Tibial nerve (tissue), 4 donors: ENCODE measurements at regions not wholly inside any gene's neighbourhood (a gene's known extent, or its start where the extent isn't known, plus 50 kb on each side); places are given as distances from the start of the nearest gene placed in this dataset.

Experiments
- DNase-seq, 2 donors: peaks; one replicate each; pipeline ENCODE4 v3.0.0-alpha.2; 2019; ENCODE audit warnings: low spot score in 2 of 2
- H3K27ac ChIP-seq, 4 donors: fragments of 200-600 bp; sonication (generic) in 3 of 4; one replicate each; pipeline ENCODE4 v1.5.1; 2017 to 2019; ENCODE audit warnings: mild to moderate bottlenecking in 1 of 4
- H3K27me3 ChIP-seq, 2 donors: fragments of 200-600 bp; sonication (generic) in 1 of 2; one replicate each; pipeline versions ENCODE4 v1.5.1 to v1.6.0; 2017 to 2019
- H3K36me3 ChIP-seq, 3 donors: fragments of 200-600 bp; sonication (generic); one replicate each; pipeline ENCODE4 v1.5.1; 2018 to 2019
- H3K4me1 ChIP-seq, 4 donors: fragments of 200-600 bp; sonication (generic) in 3 of 4; one replicate each; pipeline ENCODE4 v1.5.1; 2017 to 2019
- H3K4me3 ChIP-seq, 4 donors: fragments of 200-600 bp; sonication (generic) in 3 of 4; one replicate each; pipeline ENCODE4 v1.5.1; 2017 to 2019; ENCODE audit warnings: mild to moderate bottlenecking in 1 of 4, moderate library complexity in 1 of 4
- H3K9me3 ChIP-seq, 4 donors: fragments of 200-600 bp; sonication (generic) in 3 of 4; one replicate each; pipeline ENCODE4 v1.5.1; 2017 to 2019
- EP300 ChIP-seq, 2 donors: sonication (generic); formaldehyde crosslinking; IDR thresholded peaks; one replicate each; pipeline ENCODE4 v1.6.1; 2017; ENCODE audit warnings: antibody characterized with exemption in 2 of 2, mild to moderate bottlenecking in 1 of 2
- POLR2A ChIP-seq, 2 donors: fragments of 450-650 bp; IDR thresholded peaks; one replicate each; pipeline ENCODE4 v1.6.1; 2017; ENCODE audit warnings: antibody characterized with exemption in 2 of 2, mild to moderate bottlenecking in 2 of 2, moderate library complexity in 2 of 2
- WGBS, 2 donors: methylation state at CpG; one replicate each; pipeline ENCODE4 v1.1.5; 2018; 5-methylcytosine and 5-hydroxymethylcytosine counted together
- TF ChIP-seq, protein P1 (sequence below), 5 experiments: fragments of 200-600 bp in 3 of 5; fragments of 450-650 bp in 2 of 5; sonication (generic) in 3 of 5; IDR thresholded peaks; one replicate each; pipeline ENCODE4 v1.5.1; 2016 to 2019; ENCODE audit warnings: antibody characterized with exemption in 5 of 5, mild to moderate bottlenecking in 3 of 5, moderate library complexity in 2 of 5

DNA sequence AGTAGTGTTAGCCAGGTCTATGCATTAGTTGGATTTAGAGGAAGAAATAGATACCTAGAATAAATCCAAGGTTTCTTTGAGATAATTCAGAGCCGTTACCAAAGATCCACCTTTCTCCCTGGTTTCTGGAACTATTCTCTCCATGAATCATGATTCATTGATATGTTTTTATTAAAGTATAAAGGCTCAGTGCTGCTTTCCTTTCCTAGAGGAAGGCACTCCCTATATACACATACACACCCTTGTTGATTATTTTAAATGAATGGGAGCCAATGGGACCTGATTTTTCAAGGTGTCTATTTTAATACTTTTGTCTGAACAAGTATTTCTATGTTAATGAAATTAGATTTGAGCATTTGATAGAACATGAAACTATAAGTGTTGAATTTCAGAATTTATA lies 146.8 kb upstream of the SPRY1 start:
- 70 to 80% methylated on average over 1 of the region's 1 CpG for WGBS, 2 donors
- Histone ChIP-seq H3K27ac (peak overlapping the region in 3 of 4 donors; percentile 1 to 65 (median 50)), H3K27me3 (no peaks in the 10 kb centered on the region), H3K4me3 (no peak overlapping the region), H3K4me1 (peaks cover 0 to 57% (median 4%) of the 10 kb centered on the region in 4 donors), H3K9me3 (no peaks in the 10 kb centered on the region), H3K36me3 (no peaks in the 10 kb centered on the region)
- TF ChIP-seq EP300 (IDR thresholded peaks at IDR 0.05) = no peak
- TF ChIP-seq, protein P1, sequence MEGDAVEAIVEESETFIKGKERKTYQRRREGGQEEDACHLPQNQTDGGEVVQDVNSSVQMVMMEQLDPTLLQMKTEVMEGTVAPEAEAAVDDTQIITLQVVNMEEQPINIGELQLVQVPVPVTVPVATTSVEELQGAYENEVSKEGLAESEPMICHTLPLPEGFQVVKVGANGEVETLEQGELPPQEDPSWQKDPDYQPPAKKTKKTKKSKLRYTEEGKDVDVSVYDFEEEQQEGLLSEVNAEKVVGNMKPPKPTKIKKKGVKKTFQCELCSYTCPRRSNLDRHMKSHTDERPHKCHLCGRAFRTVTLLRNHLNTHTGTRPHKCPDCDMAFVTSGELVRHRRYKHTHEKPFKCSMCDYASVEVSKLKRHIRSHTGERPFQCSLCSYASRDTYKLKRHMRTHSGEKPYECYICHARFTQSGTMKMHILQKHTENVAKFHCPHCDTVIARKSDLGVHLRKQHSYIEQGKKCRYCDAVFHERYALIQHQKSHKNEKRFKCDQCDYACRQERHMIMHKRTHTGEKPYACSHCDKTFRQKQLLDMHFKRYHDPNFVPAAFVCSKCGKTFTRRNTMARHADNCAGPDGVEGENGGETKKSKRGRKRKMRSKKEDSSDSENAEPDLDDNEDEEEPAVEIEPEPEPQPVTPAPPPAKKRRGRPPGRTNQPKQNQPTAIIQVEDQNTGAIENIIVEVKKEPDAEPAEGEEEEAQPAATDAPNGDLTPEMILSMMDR (IDR thresholded peaks at IDR 0.05) = no peak
- no peak for TF ChIP-seq POLR2A (IDR thresholded peaks at IDR 0.05)
- DNase-seq = no peak

- Histone ChIP-seq H3K4me3 (no peak overlapping the region), H3K36me3 (peaks cover 0 to 2% (median 0%) of the 10 kb centered on the region in 3 donors), H3K27me3 (no peaks in the 10 kb centered on the region), H3K9me3 (no peaks in the 10 kb centered on the region), H3K4me1 (peaks cover 0 to 47% (median 4%) of the 10 kb centered on the region in 4 donors), H3K27ac (peak overlapping the region in 2 of 4 donors; percentile 3 to 65)
- TF ChIP-seq, protein P1 (IDR thresholded peaks at IDR 0.05) = no peak
- TF ChIP-seq POLR2A (IDR thresholded peaks at IDR 0.05) (no peak), EP300 (IDR thresholded peaks at IDR 0.05) (no peak)
- DNase-seq = peak; percentile 23 to 45
Observed at GRCh38 chr4:123250843-123251242, 145.8 kb upstream of the SPRY1 start.

- TF ChIP-seq POLR2A (IDR thresholded peaks at IDR 0.05) = no peak
- 89 to 93% methylated on average over 6 of the region's 6 CpGs for WGBS, 2 donors
Observed at GRCh38 chr4:123255971-123256370, 140.6 kb upstream of the SPRY1 start.

GRCh38 chr4:123256901-123257300 lies 139.7 kb upstream of the SPRY1 start:
- H3K27me3 ChIP-seq = no peaks in the 10 kb centered on the region
- TF ChIP-seq EP300 (IDR thresholded peaks at IDR 0.05) (no peak), POLR2A (IDR thresholded peaks at IDR 0.05) (no peak)
- TF ChIP-seq, protein P1 (IDR thresholded peaks at IDR 0.05) = no peak
- no peaks in the 10 kb centered on the region for H3K9me3 ChIP-seq
- 91% methylated on average over 4 of the region's 4 CpGs for WGBS, 2 donors
- H3K4me1 ChIP-seq = peaks cover 0 to 14% (median 0%) of the 10 kb centered on the region in 4 donors
- peaks cover 0 to 16% (median 0%) of the 10 kb centered on the region in 3 donors for H3K36me3 ChIP-seq
- DNase-seq = no peak
- no peak overlapping the region for H3K27ac ChIP-seq
- no peak overlapping the region for H3K4me3 ChIP-seq

More at GRCh38 chr4:123255971-123256370, 140.6 kb upstream of the SPRY1 start:
- Histone ChIP-seq H3K27me3 (no peaks in the 10 kb centered on the region), H3K9me3 (no peaks in the 10 kb centered on the region), H3K36me3 (peaks cover 0 to 16% (median 0%) of the 10 kb centered on the region in 3 donors), H3K4me3 (no peak overlapping the region), H3K27ac (no peak overlapping the region), H3K4me1 (peaks cover 0 to 15% (median 0%) of the 10 kb centered on the region in 4 donors)
- DNase-seq = no peak

DNA sequence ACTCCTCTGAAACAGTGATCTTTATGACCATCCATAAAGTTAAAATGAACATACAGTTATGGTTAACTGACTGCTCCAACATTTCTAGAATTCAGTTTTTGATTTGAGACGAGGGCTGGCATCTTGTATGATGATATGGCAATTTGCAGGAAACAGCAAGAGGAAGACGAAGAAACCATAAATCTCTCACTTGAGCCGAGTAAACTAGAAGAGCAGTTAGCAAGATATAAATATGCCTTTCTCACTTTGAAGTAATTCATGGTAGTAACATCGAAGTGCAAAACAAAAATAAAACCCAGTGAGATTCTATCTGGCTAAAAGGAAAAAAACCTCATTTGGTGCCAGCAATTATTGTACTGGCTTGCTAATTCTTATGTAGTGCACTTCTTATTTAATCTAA lies 139.0 kb upstream of the SPRY1 start:
- H3K4me1 ChIP-seq = peaks cover 0 to 14% (median 0%) of the 10 kb centered on the region in 4 donors
- H3K9me3 ChIP-seq = no peaks in the 10 kb centered on the region
- H3K27ac ChIP-seq = no peak overlapping the region
- H3K27me3 ChIP-seq = no peaks in the 10 kb centered on the region
- DNase-seq = no peak
- no peak overlapping the region for H3K4me3 ChIP-seq
- WGBS, 2 donors = 46 to 58% methylated on average over 4 of the region's 4 CpGs
- TF ChIP-seq POLR2A (IDR thresholded peaks at IDR 0.05) (no peak), EP300 (IDR thresholded peaks at IDR 0.05) (no peak)
- TF ChIP-seq, protein P1 (IDR thresholded peaks at IDR 0.05) = no peak
- H3K36me3 ChIP-seq = peaks cover 0 to 16% (median 0%) of the 10 kb centered on the region in 3 donors
